ENCODE measurements at regions not wholly inside any gene's neighbourhood (a gene's known extent, or its start where the extent isn't known, plus 50 kb on each side); places are given as distances from the start of the nearest gene placed in this dataset.

DNA sequence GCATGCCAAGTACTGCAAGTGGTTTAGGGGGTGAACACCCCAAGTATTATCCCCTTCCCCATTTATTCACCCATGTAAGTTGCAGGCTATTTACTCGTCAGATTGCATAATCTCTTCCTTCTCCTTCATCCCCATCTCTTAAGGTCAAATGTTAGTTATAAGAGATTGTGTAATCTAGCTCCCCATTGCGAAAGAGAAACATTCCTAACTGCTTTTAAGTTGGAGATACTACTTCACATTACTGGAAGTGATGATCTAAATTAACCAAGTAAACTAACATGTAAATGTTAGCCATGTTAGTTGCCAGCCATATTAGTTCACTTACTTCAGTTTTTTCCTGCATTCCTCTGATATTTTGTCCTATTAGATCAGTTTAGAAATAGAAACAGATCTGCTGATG is 262.3 kb downstream of the TAF11L14 start:
- TF ChIP-seq, protein P1, sequence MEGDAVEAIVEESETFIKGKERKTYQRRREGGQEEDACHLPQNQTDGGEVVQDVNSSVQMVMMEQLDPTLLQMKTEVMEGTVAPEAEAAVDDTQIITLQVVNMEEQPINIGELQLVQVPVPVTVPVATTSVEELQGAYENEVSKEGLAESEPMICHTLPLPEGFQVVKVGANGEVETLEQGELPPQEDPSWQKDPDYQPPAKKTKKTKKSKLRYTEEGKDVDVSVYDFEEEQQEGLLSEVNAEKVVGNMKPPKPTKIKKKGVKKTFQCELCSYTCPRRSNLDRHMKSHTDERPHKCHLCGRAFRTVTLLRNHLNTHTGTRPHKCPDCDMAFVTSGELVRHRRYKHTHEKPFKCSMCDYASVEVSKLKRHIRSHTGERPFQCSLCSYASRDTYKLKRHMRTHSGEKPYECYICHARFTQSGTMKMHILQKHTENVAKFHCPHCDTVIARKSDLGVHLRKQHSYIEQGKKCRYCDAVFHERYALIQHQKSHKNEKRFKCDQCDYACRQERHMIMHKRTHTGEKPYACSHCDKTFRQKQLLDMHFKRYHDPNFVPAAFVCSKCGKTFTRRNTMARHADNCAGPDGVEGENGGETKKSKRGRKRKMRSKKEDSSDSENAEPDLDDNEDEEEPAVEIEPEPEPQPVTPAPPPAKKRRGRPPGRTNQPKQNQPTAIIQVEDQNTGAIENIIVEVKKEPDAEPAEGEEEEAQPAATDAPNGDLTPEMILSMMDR (IDR thresholded peaks at IDR 0.05) = no peak

DNA sequence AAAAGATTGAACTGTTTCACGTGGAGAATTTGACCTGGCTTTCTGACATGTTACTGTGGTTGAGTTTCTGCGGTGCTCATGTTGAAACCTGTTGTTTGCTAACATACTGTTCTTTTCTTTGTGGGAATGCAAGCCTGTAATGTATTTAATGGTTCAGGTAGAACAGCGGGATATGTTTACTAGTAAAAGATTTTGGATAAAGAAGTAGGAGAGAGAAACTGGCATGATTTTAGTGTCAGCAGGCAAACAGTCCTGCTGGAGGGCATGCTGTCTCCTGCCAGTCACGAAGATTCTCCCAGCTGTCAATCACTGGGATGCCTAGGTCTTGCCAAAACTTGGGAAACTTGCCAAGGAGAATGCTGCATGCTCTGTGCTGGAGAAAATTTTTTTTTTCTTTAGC is 263.5 kb downstream of the TAF11L14 start:
- ATAC-seq (ENCODE audit: insufficient number of reproducible peaks, low FRiP score, low read depth) (no peak), DNase-seq (ENCODE audit: low spot score) (no peak)
- Histone ChIP-seq H3K36me3 (no peaks in the 10 kb centered on the region), H3K4me1 (ENCODE audit: control insufficient read depth in 1 of 2, low read depth in 2 of 2) (no peaks in the 10 kb centered on the region), H3K27me3 (replicated peaks; ENCODE audit: insufficient read depth) (no peaks in the 10 kb centered on the region), H3K27ac (no peak overlapping the region), H3K4me3 (no peak overlapping the region), H3K9me3 (no peaks in the 10 kb centered on the region)
- TF ChIP-seq, protein P1 (IDR thresholded peaks at IDR 0.05) = no peak

More for the DNA sequence above, 262.3 kb downstream of the TAF11L14 start:
- Histone ChIP-seq H3K27ac (no peak overlapping the region), H3K27me3 (replicated peaks; ENCODE audit: insufficient read depth) (no peaks in the 10 kb centered on the region), H3K4me1 (ENCODE audit: control insufficient read depth in 1 of 2, low read depth in 2 of 2) (no peaks in the 10 kb centered on the region), H3K4me3 (no peak overlapping the region), H3K9me3 (no peaks in the 10 kb centered on the region), H3K36me3 (no peaks in the 10 kb centered on the region)
- DNase-seq (ENCODE audit: low spot score) = no peak
- ATAC-seq (ENCODE audit: insufficient number of reproducible peaks, low FRiP score, low read depth) = no peak

DNA sequence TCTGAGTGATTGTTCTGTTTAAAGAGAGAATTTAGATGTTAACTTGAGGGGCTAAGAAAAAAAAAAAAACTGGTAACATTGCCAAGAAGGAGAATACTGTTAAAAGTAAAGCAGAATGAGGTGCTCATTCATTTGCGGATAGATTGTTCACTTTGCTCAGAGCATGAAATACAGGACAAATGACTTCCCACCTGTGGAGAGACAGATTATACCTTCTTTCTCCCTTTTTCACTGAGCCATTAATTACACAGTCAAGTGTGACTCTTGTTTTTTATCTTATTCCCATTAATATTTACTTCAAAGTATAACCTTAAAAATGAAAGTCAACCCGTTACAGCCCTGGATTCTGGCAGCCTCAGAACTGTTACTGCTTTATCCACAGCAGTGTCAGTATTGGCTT is 264.5 kb downstream of the TAF11L14 start:
- TF ChIP-seq, protein P1 (IDR thresholded peaks at IDR 0.05) = no peak
- DNase-seq (ENCODE audit: low spot score) (no peak), ATAC-seq (ENCODE audit: insufficient number of reproducible peaks, low FRiP score, low read depth) (no peak)
- Histone ChIP-seq H3K27ac (no peak overlapping the region), H3K9me3 (no peaks in the 10 kb centered on the region), H3K4me1 (ENCODE audit: control insufficient read depth in 1 of 2, low read depth in 2 of 2) (no peaks in the 10 kb centered on the region), H3K27me3 (replicated peaks; ENCODE audit: insufficient read depth) (no peaks in the 10 kb centered on the region), H3K36me3 (no peaks in the 10 kb centered on the region), H3K4me3 (no peak overlapping the region)

DNA sequence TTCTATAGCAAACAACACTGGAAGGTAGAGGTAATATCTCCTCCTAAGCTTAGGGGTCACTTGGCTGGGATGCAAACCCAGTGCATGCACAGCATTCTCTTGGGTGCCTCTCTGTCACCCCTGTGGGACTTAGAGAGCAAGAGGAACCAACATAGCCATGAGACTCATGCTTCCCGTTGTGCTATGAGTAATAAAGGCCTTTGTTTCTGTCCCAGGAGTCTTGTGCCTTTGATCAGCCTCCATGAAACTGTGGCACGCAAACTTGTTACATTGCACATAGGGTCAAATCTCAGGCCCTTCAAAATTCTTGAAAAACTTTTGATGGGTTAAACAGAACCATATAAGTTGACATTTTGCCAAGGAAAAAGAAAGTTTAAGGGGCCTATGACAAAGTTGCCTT is 272.8 kb downstream of the TAF11L14 start:
- no peak for DNase-seq (ENCODE audit: low spot score)
- H3K27ac ChIP-seq = no peak overlapping the region
- no peaks in the 10 kb centered on the region for H3K9me3 ChIP-seq
- no peak for ATAC-seq (ENCODE audit: insufficient number of reproducible peaks, low FRiP score, low read depth)
- no peaks in the 10 kb centered on the region for H3K4me1 ChIP-seq (ENCODE audit: control insufficient read depth in 1 of 2, low read depth in 2 of 2)
- H3K27me3 ChIP-seq (replicated peaks; ENCODE audit: insufficient read depth) = no peaks in the 10 kb centered on the region
- TF ChIP-seq, protein P1 (IDR thresholded peaks at IDR 0.05) = no peak
- H3K36me3 ChIP-seq = no peaks in the 10 kb centered on the region
- no peak overlapping the region for H3K4me3 ChIP-seq

DNA sequence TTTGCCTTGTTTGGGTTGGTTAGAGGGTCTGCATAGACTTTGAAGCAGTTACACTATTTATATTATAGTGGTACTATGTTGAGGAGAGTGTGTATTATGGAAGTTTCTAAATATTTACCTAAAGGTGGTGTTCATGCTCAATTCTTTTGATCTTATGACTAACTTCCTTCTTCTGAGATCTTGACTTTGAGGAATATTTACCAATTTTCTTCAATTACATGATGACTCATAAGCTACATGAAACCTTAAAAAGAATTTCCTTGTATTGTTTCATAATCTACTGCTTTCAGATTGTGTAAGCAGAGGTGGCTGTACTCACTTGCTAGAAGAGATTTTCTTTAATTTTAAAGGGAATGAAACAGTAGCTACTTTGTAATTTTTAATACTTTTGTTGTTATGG is 276.1 kb downstream of the TAF11L14 start:
- Histone ChIP-seq H3K4me3 (no peak overlapping the region), H3K27ac (no peak overlapping the region), H3K27me3 (replicated peaks; ENCODE audit: insufficient read depth) (no peaks in the 10 kb centered on the region), H3K36me3 (no peaks in the 10 kb centered on the region), H3K4me1 (ENCODE audit: control insufficient read depth in 1 of 2, low read depth in 2 of 2) (no peaks in the 10 kb centered on the region), H3K9me3 (no peaks in the 10 kb centered on the region)
- ATAC-seq (ENCODE audit: insufficient number of reproducible peaks, low FRiP score, low read depth) (no peak), DNase-seq (ENCODE audit: low spot score) (no peak)
- TF ChIP-seq, protein P1 (IDR thresholded peaks at IDR 0.05) = no peak
